SJCRH30 (cell line): ENCODE measurements at regions not wholly inside any gene's neighbourhood (a gene's known extent, or its start where the extent isn't known, plus 50 kb on each side); places are given as distances from the start of the nearest gene placed in this dataset.

Experiments used
- DNase-seq, 2 experiments: peaks; one replicate each; pipeline ENCODE4 v3.0.0-alpha.2; 2015 to 2020
- H3K27ac ChIP-seq: fragments of 250-450 bp; sonication (Bioruptor Pico); 2 replicates; pipeline ENCODE4 v1.5.1; 2020; ENCODE audit warnings: mild to moderate bottlenecking, moderate library complexity
- H3K27me3 ChIP-seq: fragments of 250-450 bp; sonication (Bioruptor Pico); 2 replicates; pipeline ENCODE4 v1.5.1; 2020; ENCODE audit warnings: mild to moderate bottlenecking, moderate library complexity
- H3K36me3 ChIP-seq: fragments of 250-450 bp; sonication (Bioruptor Pico); 2 replicates; pipeline ENCODE4 v1.5.1; 2020; ENCODE audit warnings: mild to moderate bottlenecking, moderate library complexity
- H3K4me1 ChIP-seq: fragments of 250-450 bp; sonication (Bioruptor Pico); 2 replicates; pipeline ENCODE4 v1.5.1; 2020; ENCODE audit warnings: mild to moderate bottlenecking, moderate library complexity
- H3K4me3 ChIP-seq: fragments of 250-450 bp; sonication (Bioruptor Pico); 2 replicates; pipeline ENCODE4 v1.5.1; 2020; ENCODE audit warnings: mild to moderate bottlenecking, moderate library complexity
- H3K9me3 ChIP-seq: fragments of 250-450 bp; sonication (Bioruptor Pico); replicated peaks from 2 replicates; pipeline ENCODE4 v1.5.1; 2020; ENCODE audit warnings: mild to moderate bottlenecking, moderate library complexity

- DNase-seq: no peak
- H3K9me3 ChIP-seq: peaks cover 7% of the 10 kb centered on the region; the same call in 1 of the 2 replicates
These were observed 51.2 kb upstream of the STUM start for GRCh38 chr1:226497276-226497833.

GRCh38 chr1:226497991-226498639, 50.4 kb upstream of the STUM start:
- no peak overlapping the region for H3K4me3 ChIP-seq

More at GRCh38 chr1:226497276-226497833, 51.2 kb upstream of the STUM start:
- no peak overlapping the region for H3K4me3 ChIP-seq
- no peaks in the 10 kb centered on the region for H3K27me3 ChIP-seq
- no peaks in the 10 kb centered on the region for H3K36me3 ChIP-seq
- no peak overlapping the region for H3K27ac ChIP-seq
- no peaks in the 10 kb centered on the region for H3K4me1 ChIP-seq

GRCh38 chr1:226498640-226499008, 49.9 kb upstream of the STUM start:
- Histone ChIP-seq H3K4me1 (no peaks in the 10 kb centered on the region), H3K4me3 (no peak overlapping the region), H3K36me3 (no peaks in the 10 kb centered on the region), H3K9me3 (peaks cover 10% of the 10 kb centered on the region; the same call in 1 of the 2 replicates), H3K27ac (no peak overlapping the region), H3K27me3 (no peaks in the 10 kb centered on the region)
- DNase-seq: no peak

More at GRCh38 chr1:226497991-226498639, 50.4 kb upstream of the STUM start:
- DNase-seq: no peak
- Histone ChIP-seq H3K9me3 (peaks cover 8% of the 10 kb centered on the region; the same call in 1 of the 2 replicates), H3K27ac (no peak overlapping the region), H3K4me1 (no peaks in the 10 kb centered on the region), H3K36me3 (no peaks in the 10 kb centered on the region), H3K27me3 (no peaks in the 10 kb centered on the region)
